ENCODE measurements at regions not wholly inside any gene's neighbourhood (a gene's known extent, or its start where the extent isn't known, plus 50 kb on each side); places are given as distances from the start of the nearest gene placed in this dataset.

GRCh38 chr11:34757026-34757451 is 136.1 kb downstream of the EHF start:
- Histone ChIP-seq H3K27me3 (ENCODE audit: control insufficient read depth, insufficient read depth, low read length) (peaks cover 2% of the 10 kb centered on the region), H3K27ac (ENCODE audit: low read length) (no peak overlapping the region), H3K4me1 (ENCODE audit: control insufficient read depth, insufficient read depth, low read length) (no peaks in the 10 kb centered on the region), H3K9me3 (ENCODE audit: control insufficient read depth, insufficient read depth, low read length) (no peaks in the 10 kb centered on the region), H3K36me3 (ENCODE audit: control insufficient read depth, insufficient read depth, low read length) (no peaks in the 10 kb centered on the region), H3K4me3 (ENCODE audit: low read length) (no peak overlapping the region)
- Mint-ChIP-seq H3K4me3 (no peak overlapping the region), H3K36me3 (no peaks in the 10 kb centered on the region), H3K4me1 (no peaks in the 10 kb centered on the region), H3K27me3 (ENCODE audit: low read depth in 2 of 2) (peaks cover 12 to 18% of the 10 kb centered on the region in 2 donors), H3K27ac (no peak overlapping the region), H3K9me3 (no peaks in the 10 kb centered on the region)
- ATAC-seq (no peak), DNase-seq (no peak)
- TF ChIP-seq CTCF (IDR thresholded peaks at IDR 0.05): no peak
- intact Hi-C loops (cut with micrococcal nuclease): no loop called here
- no CpG with 5 or more reads among the region's 1 CpG for WGBS (ENCODE audit: insufficient coverage)

- no peaks in the 10 kb centered on the region for H3K9me3 Mint-ChIP-seq
- H3K27me3 Mint-ChIP-seq (ENCODE audit: low read depth in 2 of 2): peaks cover 15 to 22% of the 10 kb centered on the region in 2 donors
- no peak overlapping the region for H3K4me3 ChIP-seq (ENCODE audit: low read length)
- no peak for TF ChIP-seq CTCF (IDR thresholded peaks at IDR 0.05)
- H3K36me3 Mint-ChIP-seq: no peaks in the 10 kb centered on the region
- no peaks in the 10 kb centered on the region for H3K36me3 ChIP-seq (ENCODE audit: control insufficient read depth, insufficient read depth, low read length)
- peaks cover 2% of the 10 kb centered on the region for H3K27me3 ChIP-seq (ENCODE audit: control insufficient read depth, insufficient read depth, low read length)
- intact Hi-C loops (cut with micrococcal nuclease): no loop called here
- no peak overlapping the region for H3K27ac Mint-ChIP-seq
- H3K4me1 Mint-ChIP-seq: no peaks in the 10 kb centered on the region
- H3K9me3 ChIP-seq (ENCODE audit: control insufficient read depth, insufficient read depth, low read length): no peaks in the 10 kb centered on the region
- H3K4me3 Mint-ChIP-seq: no peak overlapping the region
- H3K27ac ChIP-seq (ENCODE audit: low read length): no peak overlapping the region
- no peak for ATAC-seq
- H3K4me1 ChIP-seq (ENCODE audit: control insufficient read depth, insufficient read depth, low read length): no peaks in the 10 kb centered on the region
- no CpG with 5 or more reads among the region's 1 CpG for WGBS (ENCODE audit: insufficient coverage)
- no peak for DNase-seq
Observed at GRCh38 chr11:34756591-34756990, 135.7 kb downstream of the EHF start.

GRCh38 chr11:34755671-34756070 is 134.8 kb downstream of the EHF start:
- Mint-ChIP-seq H3K4me3 (no peak overlapping the region), H3K36me3 (no peaks in the 10 kb centered on the region), H3K4me1 (no peaks in the 10 kb centered on the region), H3K9me3 (no peaks in the 10 kb centered on the region), H3K27me3 (ENCODE audit: low read depth in 2 of 2) (peaks cover 23 to 28% of the 10 kb centered on the region in 2 donors), H3K27ac (no peak overlapping the region)
- Histone ChIP-seq H3K27me3 (ENCODE audit: control insufficient read depth, insufficient read depth, low read length) (peaks cover 2% of the 10 kb centered on the region), H3K36me3 (ENCODE audit: control insufficient read depth, insufficient read depth, low read length) (no peaks in the 10 kb centered on the region), H3K9me3 (ENCODE audit: control insufficient read depth, insufficient read depth, low read length) (no peaks in the 10 kb centered on the region), H3K4me3 (ENCODE audit: low read length) (no peak overlapping the region), H3K4me1 (ENCODE audit: control insufficient read depth, insufficient read depth, low read length) (no peaks in the 10 kb centered on the region), H3K27ac (ENCODE audit: low read length) (no peak overlapping the region)
- TF ChIP-seq CTCF (IDR thresholded peaks at IDR 0.05): no peak
- intact Hi-C loops (cut with micrococcal nuclease): no loop called here
- no peak for ATAC-seq
- WGBS (ENCODE audit: insufficient coverage): 83% methylated on average over 6 of the region's 7 CpGs
- DNase-seq: no peak

GRCh38 chr11:34754171-34754823 is 133.4 kb downstream of the EHF start:
- Mint-ChIP-seq H3K36me3 (no peaks in the 10 kb centered on the region), H3K4me1 (no peaks in the 10 kb centered on the region), H3K27me3 (ENCODE audit: low read depth in 2 of 2) (peaks cover 22 to 28% of the 10 kb centered on the region in 2 donors), H3K4me3 (no peak overlapping the region), H3K9me3 (no peaks in the 10 kb centered on the region), H3K27ac (no peak overlapping the region)
- intact Hi-C loops (cut with micrococcal nuclease): no loop called here
- Histone ChIP-seq H3K27ac (ENCODE audit: low read length) (no peak overlapping the region), H3K4me1 (ENCODE audit: control insufficient read depth, insufficient read depth, low read length) (no peaks in the 10 kb centered on the region), H3K4me3 (ENCODE audit: low read length) (no peak overlapping the region), H3K9me3 (ENCODE audit: control insufficient read depth, insufficient read depth, low read length) (no peaks in the 10 kb centered on the region), H3K27me3 (ENCODE audit: control insufficient read depth, insufficient read depth, low read length) (peaks cover 2% of the 10 kb centered on the region), H3K36me3 (ENCODE audit: control insufficient read depth, insufficient read depth, low read length) (no peaks in the 10 kb centered on the region)
- WGBS (ENCODE audit: insufficient coverage): 90% methylated on average over 8 of the region's 8 CpGs
- DNase-seq: no peak
- TF ChIP-seq CTCF (IDR thresholded peaks at IDR 0.05): no peak
- no peak for ATAC-seq

Measured in natural killer cell (primary cell).